ENCODE measurements at regions not wholly inside any gene's neighbourhood (a gene's known extent, or its start where the extent isn't known, plus 50 kb on each side); places are given as distances from the start of the nearest gene placed in this dataset.

DNA sequence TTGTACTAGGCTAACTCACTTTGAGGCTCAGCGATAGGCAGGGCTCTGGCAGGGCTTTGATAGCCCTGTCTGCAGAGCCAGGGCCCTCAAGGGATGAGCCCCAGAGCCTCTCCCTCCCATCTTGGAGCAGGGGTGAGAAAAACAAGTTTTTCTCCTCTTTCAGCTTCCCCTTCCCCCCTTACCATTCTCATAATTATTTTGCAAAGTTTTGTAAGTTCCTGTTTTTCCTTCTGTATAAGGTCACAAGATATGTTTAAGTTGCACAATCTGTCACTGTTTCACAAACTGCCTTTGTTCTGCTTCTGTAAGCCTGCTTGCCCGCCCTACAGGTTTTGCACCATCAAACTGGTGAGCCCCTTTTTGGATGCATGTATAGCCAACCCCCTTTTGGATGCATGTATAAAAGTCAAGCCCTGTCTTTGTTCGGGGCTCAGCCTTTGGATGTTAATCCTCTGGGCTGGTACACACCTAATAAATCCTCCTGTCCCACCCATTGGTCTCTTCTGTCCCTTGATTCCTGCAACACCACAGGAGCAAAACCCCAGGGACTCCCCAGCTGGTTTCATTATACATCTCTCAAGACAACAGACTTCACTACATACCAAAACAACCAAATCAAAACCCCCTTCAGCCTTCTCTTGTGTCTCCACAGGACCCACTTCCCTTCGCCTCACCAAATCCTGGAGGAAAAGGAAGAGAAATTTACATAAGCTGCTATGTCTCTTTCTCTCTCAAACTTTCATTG, 52.5 kb upstream of the RESF1 start:
- Histone ChIP-seq H3K27me3 (replicated peaks; ENCODE audit: insufficient read depth, low read depth, low read length, poor library complexity) (no peaks in the 10 kb centered on the region), H3K4me1 (ENCODE audit: insufficient read depth, low read length, poor library complexity, severe bottlenecking) (no peaks in the 10 kb centered on the region), H3K27ac (ENCODE audit: low read depth, low read length, poor library complexity, severe bottlenecking) (no peak overlapping the region), H3K9me3 (ENCODE audit: low read depth, low read length, poor library complexity, severe bottlenecking) (peaks cover 6% of the 10 kb centered on the region), H3K36me3 (ENCODE audit: insufficient read depth, low read length, poor library complexity, severe bottlenecking) (no peaks in the 10 kb centered on the region), H3K4me3 (ENCODE audit: low read depth, low read length, poor library complexity, severe bottlenecking) (no peak overlapping the region)
- ChIA-PET CTCF (no interaction called here), POLR2A (ENCODE audit: low non-redundant PET) (no interaction called here)
- no peak for TF ChIP-seq EZH2 (IDR thresholded peaks at IDR 0.05; ENCODE audit: borderline replicate concordance, low read depth, low read length, poor library complexity, severe bottlenecking)
- TF ChIP-seq, protein P1, sequence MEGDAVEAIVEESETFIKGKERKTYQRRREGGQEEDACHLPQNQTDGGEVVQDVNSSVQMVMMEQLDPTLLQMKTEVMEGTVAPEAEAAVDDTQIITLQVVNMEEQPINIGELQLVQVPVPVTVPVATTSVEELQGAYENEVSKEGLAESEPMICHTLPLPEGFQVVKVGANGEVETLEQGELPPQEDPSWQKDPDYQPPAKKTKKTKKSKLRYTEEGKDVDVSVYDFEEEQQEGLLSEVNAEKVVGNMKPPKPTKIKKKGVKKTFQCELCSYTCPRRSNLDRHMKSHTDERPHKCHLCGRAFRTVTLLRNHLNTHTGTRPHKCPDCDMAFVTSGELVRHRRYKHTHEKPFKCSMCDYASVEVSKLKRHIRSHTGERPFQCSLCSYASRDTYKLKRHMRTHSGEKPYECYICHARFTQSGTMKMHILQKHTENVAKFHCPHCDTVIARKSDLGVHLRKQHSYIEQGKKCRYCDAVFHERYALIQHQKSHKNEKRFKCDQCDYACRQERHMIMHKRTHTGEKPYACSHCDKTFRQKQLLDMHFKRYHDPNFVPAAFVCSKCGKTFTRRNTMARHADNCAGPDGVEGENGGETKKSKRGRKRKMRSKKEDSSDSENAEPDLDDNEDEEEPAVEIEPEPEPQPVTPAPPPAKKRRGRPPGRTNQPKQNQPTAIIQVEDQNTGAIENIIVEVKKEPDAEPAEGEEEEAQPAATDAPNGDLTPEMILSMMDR (conservative IDR thresholded peaks at IDR 0.05; ENCODE audit: low read depth, low read length): no peak
- no TSS peak for BruUV-seq (replicated peaks)
- DNase-seq (ENCODE audit: low spot score): no peak
- intact Hi-C loops (cut with micrococcal nuclease; ENCODE audit: unreplicated experiment): no loop called here

DNA sequence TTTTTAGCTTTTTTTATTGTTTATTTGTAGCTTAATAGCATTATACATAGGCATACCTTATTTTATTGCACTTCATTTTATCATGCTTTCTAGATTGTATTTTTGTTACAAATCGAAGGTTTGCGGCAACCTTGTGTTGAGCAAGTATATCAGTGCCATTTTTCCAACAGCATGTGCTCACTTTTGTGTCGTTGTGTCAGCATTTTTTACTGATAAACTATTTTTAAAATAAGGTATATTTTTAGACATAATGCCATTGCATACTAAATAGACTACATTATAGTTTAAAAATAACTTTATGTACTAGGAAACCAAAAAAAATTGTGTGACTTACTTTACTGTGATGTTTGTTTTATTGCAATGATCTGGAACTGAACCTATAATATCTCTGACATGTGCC, 56.2 kb upstream of the RESF1 start:
- CTCF ChIA-PET: no interaction called here
- intact Hi-C loops (cut with micrococcal nuclease; ENCODE audit: unreplicated experiment): no loop called here
- no TSS peak for BruUV-seq (replicated peaks)
- Histone ChIP-seq H3K36me3 (ENCODE audit: insufficient read depth, low read length, poor library complexity, severe bottlenecking) (no peaks in the 10 kb centered on the region), H3K27ac (ENCODE audit: low read depth, low read length, poor library complexity, severe bottlenecking) (no peak overlapping the region), H3K4me3 (ENCODE audit: low read depth, low read length, poor library complexity, severe bottlenecking) (no peak overlapping the region), H3K4me1 (ENCODE audit: insufficient read depth, low read length, poor library complexity, severe bottlenecking) (no peaks in the 10 kb centered on the region), H3K27me3 (replicated peaks; ENCODE audit: insufficient read depth, low read depth, low read length, poor library complexity) (no peaks in the 10 kb centered on the region), H3K9me3 (ENCODE audit: low read depth, low read length, poor library complexity, severe bottlenecking) (peaks cover 6% of the 10 kb centered on the region)
- TF ChIP-seq, protein P1 (conservative IDR thresholded peaks at IDR 0.05; ENCODE audit: low read depth, low read length): no peak
- TF ChIP-seq EZH2 (IDR thresholded peaks at IDR 0.05; ENCODE audit: borderline replicate concordance, low read depth, low read length, poor library complexity, severe bottlenecking): no peak
- POLR2A ChIA-PET (ENCODE audit: low non-redundant PET): no interaction called here
- no peak for DNase-seq (ENCODE audit: low spot score)

DNA sequence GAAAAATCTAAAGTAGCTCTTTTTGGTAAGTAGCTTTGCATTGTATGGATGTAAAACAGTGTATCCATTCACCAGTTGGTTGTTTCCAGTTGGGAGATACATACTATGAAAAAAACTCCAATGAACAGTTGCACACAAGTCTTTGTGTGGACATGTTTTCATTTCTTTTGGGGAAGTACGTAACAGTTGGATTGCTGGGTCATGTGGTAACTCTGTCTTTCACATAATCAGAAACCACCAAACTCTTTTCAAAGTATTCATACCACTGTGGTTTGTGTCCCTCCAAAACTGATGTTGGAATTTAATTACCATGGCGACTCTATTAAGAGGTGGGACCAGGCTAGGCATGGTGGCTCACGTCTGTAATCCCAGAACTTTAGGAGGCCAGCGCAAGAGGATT, 58.9 kb upstream of the RESF1 start:
- H3K27ac ChIP-seq (ENCODE audit: low read depth, low read length, poor library complexity, severe bottlenecking): no peak overlapping the region
- peaks cover 6% of the 10 kb centered on the region for H3K4me1 ChIP-seq (ENCODE audit: insufficient read depth, low read length, poor library complexity, severe bottlenecking)
- CTCF ChIA-PET: no interaction called here
- intact Hi-C loops (cut with micrococcal nuclease; ENCODE audit: unreplicated experiment): no loop called here
- POLR2A ChIA-PET (ENCODE audit: low non-redundant PET): no interaction called here
- TF ChIP-seq, protein P1 (conservative IDR thresholded peaks at IDR 0.05; ENCODE audit: low read depth, low read length): no peak
- no peaks in the 10 kb centered on the region for H3K27me3 ChIP-seq (replicated peaks; ENCODE audit: insufficient read depth, low read depth, low read length, poor library complexity)
- H3K4me3 ChIP-seq (ENCODE audit: low read depth, low read length, poor library complexity, severe bottlenecking): no peak overlapping the region
- BruUV-seq (replicated peaks): no TSS peak
- H3K36me3 ChIP-seq (ENCODE audit: insufficient read depth, low read length, poor library complexity, severe bottlenecking): no peaks in the 10 kb centered on the region
- DNase-seq (ENCODE audit: low spot score): no peak
- no peaks in the 10 kb centered on the region for H3K9me3 ChIP-seq (ENCODE audit: low read depth, low read length, poor library complexity, severe bottlenecking)
